GM10248 (cell line): ENCODE measurements at regions not wholly inside any gene's neighbourhood (a gene's known extent, or its start where the extent isn't known, plus 50 kb on each side); places are given as distances from the start of the nearest gene placed in this dataset.

Source experiments
- CTCF ChIA-PET: fragments of 300-600 bp; sonication (Branson Sonifier 250); formaldehyde crosslinking; extraction: SDS; loops from one replicate; lab custom pipeline; 2021; ENCODE audit warnings: antibody characterized with exemption; lab: Yijun Ruan, JAX
- POLR2A ChIA-PET: fragments of 350-650 bp; sonication (Branson Sonifier 250); formaldehyde crosslinking; extraction: SDS; loops from one replicate; lab custom pipeline; 2020; ENCODE audit warnings: antibody characterized with exemption; lab: Yijun Ruan, JAX
- DNase-seq: peaks from one replicate; pipeline ENCODE4 v3.0.0; 2012; ENCODE audit errors: extremely low spot score
- CTCF ChIP-seq: IDR thresholded peaks from 2 replicates; pipeline ENCODE4 v1.5.1; 2012; ENCODE audit warnings: mild to moderate bottlenecking, low read depth; ENCODE audit errors: extremely low read depth, missing control alignments, control extremely low read depth

DNA sequence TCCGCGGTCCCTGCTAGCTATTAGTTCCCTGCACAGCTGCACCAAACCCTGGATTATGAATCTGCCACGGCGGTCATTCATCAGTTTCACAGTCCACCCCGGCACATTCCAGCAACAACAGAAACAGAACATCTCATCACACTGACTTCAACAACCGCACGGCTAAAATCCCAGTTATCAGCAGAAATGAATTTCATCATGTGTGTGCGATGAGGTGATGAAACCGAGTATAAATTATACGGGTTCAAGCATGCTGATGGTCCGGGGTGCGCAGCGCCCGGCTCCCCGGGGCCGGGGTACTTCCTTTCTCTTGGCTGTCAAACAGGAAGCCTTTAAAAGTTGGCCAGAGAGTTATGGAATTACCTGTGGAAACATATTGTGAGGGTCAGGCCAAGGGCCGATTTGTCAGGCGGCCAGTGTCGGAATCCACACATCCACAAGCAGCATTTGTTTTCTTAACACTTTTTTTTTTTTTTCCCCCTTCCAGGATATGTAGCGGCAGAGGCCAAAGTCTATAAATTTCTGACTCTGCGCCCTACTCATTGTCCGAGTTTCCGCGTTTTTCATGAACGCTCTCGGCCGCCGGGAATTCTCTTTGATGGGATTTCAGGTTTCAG, 420.9 kb upstream of the MGMT start:
- no peak for DNase-seq
- CTCF ChIA-PET = no interaction called here
- TF ChIP-seq CTCF = no peak
- POLR2A ChIA-PET = no interaction called here

DNA sequence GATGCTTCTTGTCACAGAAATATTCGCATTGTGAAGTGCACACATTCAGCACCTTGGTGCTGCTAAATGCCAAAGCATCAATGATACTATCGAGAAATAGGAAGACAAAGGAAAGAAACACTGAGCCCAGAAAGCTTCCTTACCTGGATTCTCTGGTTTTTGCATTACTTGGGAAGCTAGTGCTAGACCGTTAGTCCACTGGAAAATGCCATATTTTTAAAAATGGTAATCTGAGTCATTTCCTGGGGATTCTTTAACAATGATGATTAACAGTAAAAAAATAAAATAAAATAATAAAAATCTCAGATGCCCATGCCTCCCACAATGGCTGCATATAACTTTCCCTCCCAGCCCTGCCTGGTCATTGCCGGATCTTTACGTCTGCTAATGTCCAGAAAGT, 420.1 kb upstream of the MGMT start:
- POLR2A ChIA-PET = no interaction called here
- DNase-seq = no peak
- CTCF ChIA-PET = interaction anchor here (1.5 kb wide), 1 partner anchor 10 kb away, joined by 3 read pairs; no protein-coding TSS in a partner anchor
- no peak for TF ChIP-seq CTCF

- no peak for TF ChIP-seq CTCF
- CTCF ChIA-PET = interaction anchor here (1.5 kb wide), 1 partner anchor 11 kb away, joined by 3 read pairs; no protein-coding TSS in a partner anchor
- no peak for DNase-seq
- POLR2A ChIA-PET = no interaction called here
Observed at GRCh38 chr10:129047600-129047999, 419.4 kb upstream of the MGMT start.

- ChIA-PET CTCF (no interaction called here), POLR2A (no interaction called here)
- no peak for TF ChIP-seq CTCF
- DNase-seq = no peak
Observed at GRCh38 chr10:129048513-129048912, 418.5 kb upstream of the MGMT start.

DNA sequence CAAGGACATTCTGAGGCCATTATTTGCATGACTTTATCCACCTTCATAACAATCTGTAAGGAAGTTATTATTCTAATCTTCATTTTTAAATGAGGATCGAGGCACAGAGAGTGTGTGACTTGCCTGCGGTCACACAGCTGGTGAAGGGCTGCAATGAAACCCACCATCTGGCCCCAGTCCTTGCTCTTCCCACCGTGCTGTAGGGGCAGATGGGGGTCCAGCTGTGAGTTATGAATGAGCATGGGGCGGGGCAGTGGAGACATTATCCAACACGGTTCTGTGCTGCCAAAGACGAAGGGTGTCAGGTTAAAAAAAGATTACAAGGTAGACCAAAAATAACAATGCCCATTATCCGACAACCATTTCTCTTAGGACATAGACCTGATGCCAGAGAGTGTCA, 417.5 kb upstream of the MGMT start:
- DNase-seq = no peak
- ChIA-PET CTCF (no interaction called here), POLR2A (no interaction called here)
- TF ChIP-seq CTCF = no peak

DNA sequence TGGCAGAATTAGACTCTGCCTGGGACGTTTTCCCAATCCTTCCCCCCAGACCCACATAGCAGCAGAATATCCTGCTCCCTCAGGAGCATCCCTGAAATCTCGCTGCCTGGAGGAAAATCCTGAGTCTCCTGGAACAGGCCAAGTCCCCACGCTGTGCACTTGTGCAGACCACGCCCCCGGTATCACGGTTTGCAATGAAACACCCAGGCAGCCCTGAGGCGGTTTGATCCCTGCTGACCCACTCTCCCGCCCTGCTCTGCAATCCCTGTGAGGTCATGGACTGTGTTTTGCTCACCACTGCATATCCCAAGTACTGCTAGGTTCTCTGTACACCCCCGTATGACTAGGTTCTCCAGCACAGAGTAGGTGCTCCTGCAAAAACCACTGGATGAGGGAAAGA, 411.8 kb upstream of the MGMT start:
- no peak for TF ChIP-seq CTCF
- CTCF ChIA-PET = no interaction called here
- no peak for DNase-seq
- POLR2A ChIA-PET = no interaction called here
